Endothelial cell of umbilical vein (primary cell): ENCODE measurements at regions not wholly inside any gene's neighbourhood (a gene's known extent, or its start where the extent isn't known, plus 50 kb on each side); places are given as distances from the start of the nearest gene placed in this dataset.
"Not testable (repeated sequence)": the region's sequence is repeated elsewhere in the genome, so short reads cannot be mapped to it uniquely, and the experiment has no call there.

Source experiments
- BruUV-seq: library from RNA; stranded (reverse); fragments of 400-500 nt; replicated peaks from 2 replicates; lab custom pipeline; 2021; lab: Mats Ljungman, UMichigan
- CTCF ChIA-PET: fragments of 300-600, 350-600 bp; sonication (Branson Sonifier 250); formaldehyde crosslinking; loops from one replicate; lab custom pipeline; 2021; ENCODE audit warnings: antibody characterized with exemption, inconsistent platforms; lab: Charles Lee
- POLR2A ChIA-PET: fragments of 300-600, 350-600 bp; sonication (Branson Sonifier 250); formaldehyde crosslinking; loops from one replicate; lab custom pipeline; 2021; ENCODE audit warnings: antibody characterized with exemption, inconsistent platforms; lab: Charles Lee
- DNase-seq: peaks from one replicate; pipeline ENCODE4 v3.0.0-alpha.2; 2011; ENCODE audit warnings: low read depth, low spot score
- FAIRE-seq: peaks from 2 replicates; lab custom pipeline; 2011; peaks lifted over from hg19 to GRCh38; lab: Jason Lieb, UNC
- H2AFZ ChIP-seq: 2 replicates; pipeline ENCODE4 v1.6.0; 2012; ENCODE audit warnings: low read depth, low read length, control low read depth, inconsistent platforms
- H3K27ac ChIP-seq: 2 replicates; pipeline ENCODE4 v1.5.1; 2011; ENCODE audit warnings: low read depth, mild to moderate bottlenecking, control low read depth, low read length, moderate library complexity; ENCODE audit not compliant: insufficient read depth
- H3K27me3 ChIP-seq, 2 experiments: 2 replicates each; pipeline versions ENCODE4 v1.6.0 to v1.6.1; 2011; ENCODE audit warnings: low read length in 2 of 2, mixed read lengths in 1 of 2; ENCODE audit not compliant: control insufficient read depth in 2 of 2, insufficient read depth in 2 of 2
- H3K36me3 ChIP-seq, 2 experiments: 2 replicates in 1 of 2; 3 replicates in 1 of 2; pipeline ENCODE4 v1.5.1; 2011; ENCODE audit warnings: low read length in 2 of 2, mild to moderate bottlenecking in 1 of 2, moderate library complexity in 1 of 2; ENCODE audit not compliant: control insufficient read depth in 2 of 2, insufficient read depth in 2 of 2; ENCODE audit errors: extremely low read depth in 1 of 2
- H3K4me1 ChIP-seq: 3 replicates; pipeline ENCODE4 v1.5.1; 2011; ENCODE audit warnings: mild to moderate bottlenecking, low read length; ENCODE audit not compliant: control insufficient read depth, insufficient read depth; ENCODE audit errors: extremely low read depth
- H3K4me2 ChIP-seq: 2 replicates; pipeline ENCODE4 v1.6.1; 2011; ENCODE audit warnings: low read length, control low read depth, mixed read lengths; ENCODE audit not compliant: insufficient read depth
- H3K4me3 ChIP-seq, 3 experiments: fragments of 200-600 bp in 1 of 3; sonication (generic), shearing (Covaris generic) in 1 of 3; replicated peaks in 1 of 3; 2 replicates each; pipeline ENCODE4 v1.5.1; 2011 to 2016; ENCODE audit warnings: control low read depth in 3 of 3, low read length in 3 of 3, mild to moderate bottlenecking in 2 of 3, inconsistent platforms in 1 of 3, low read depth in 1 of 3, moderate library complexity in 1 of 3; ENCODE audit not compliant: insufficient read depth in 1 of 3
- H3K79me2 ChIP-seq: 2 replicates; pipeline ENCODE4 v1.6.0; 2012; ENCODE audit warnings: low read length, inconsistent platforms; ENCODE audit not compliant: control insufficient read depth, insufficient read depth
- H3K9ac ChIP-seq: replicated peaks from 2 replicates; pipeline ENCODE3; 2011; ENCODE audit warnings: low read length, control low read depth; ENCODE audit not compliant: insufficient read depth; ENCODE audit errors: extremely low read depth
- H3K9me1 ChIP-seq: replicated peaks from 3 replicates; pipeline ENCODE4 v1.6.0; 2011; ENCODE audit warnings: mild to moderate bottlenecking, low read length; ENCODE audit not compliant: control insufficient read depth, insufficient read depth; ENCODE audit errors: extremely low read depth
- H3K9me3 ChIP-seq: replicated peaks from 2 replicates; pipeline ENCODE4 v1.5.1; 2012; ENCODE audit warnings: low read length, inconsistent platforms; ENCODE audit not compliant: control insufficient read depth, insufficient read depth
- H4K20me1 ChIP-seq: replicated peaks from 2 replicates; pipeline ENCODE3; 2011; ENCODE audit warnings: mild to moderate bottlenecking, low read length; ENCODE audit not compliant: control insufficient read depth, insufficient read depth; ENCODE audit errors: extremely low read depth
- CTCF ChIP-seq, 2 donors: IDR thresholded peaks; 1 replicate in 1 of 2; 2 replicates in 1 of 2; pipeline ENCODE4 v1.5.1; 2011; ENCODE audit warnings: low read length in 2 of 2, mild to moderate bottlenecking in 2 of 2, moderate library complexity in 2 of 2, control low read depth in 1 of 2, inconsistent platforms in 1 of 2, low read depth in 1 of 2; ENCODE audit not compliant: insufficient read depth in 1 of 2; ENCODE audit errors: extremely low read depth in 1 of 2
- EZH2 ChIP-seq: IDR thresholded peaks from 2 replicates; pipeline ENCODE4 v1.6.1; 2012; ENCODE audit warnings: borderline replicate concordance, low read depth, mild to moderate bottlenecking, moderate library complexity, low read length, inconsistent platforms; ENCODE audit not compliant: severe bottlenecking
- FOS ChIP-seq: IDR thresholded peaks from 2 replicates; pipeline ENCODE4 v1.6.1; 2011; ENCODE audit warnings: mild to moderate bottlenecking, low read length, moderate library complexity, borderline replicate concordance; ENCODE audit not compliant: insufficient read depth
- GATA2 ChIP-seq: IDR thresholded peaks from 2 replicates; pipeline ENCODE4 v1.7.0; 2011; ENCODE audit warnings: low read depth, mild to moderate bottlenecking, moderate library complexity, mixed read lengths, low read length; ENCODE audit not compliant: insufficient read length, insufficient read depth
- JUN ChIP-seq: IDR thresholded peaks from 2 replicates; pipeline ENCODE4 v1.6.1; 2011; ENCODE audit warnings: borderline replicate concordance, low read depth; ENCODE audit not compliant: insufficient read length, insufficient read depth
- MAX ChIP-seq: IDR thresholded peaks from 2 replicates; pipeline ENCODE4 v1.6.1; 2011; ENCODE audit not compliant: insufficient read depth, insufficient read length
- MYC ChIP-seq: IDR thresholded peaks from one replicate; pipeline ENCODE4 v1.6.1; 2011; ENCODE audit warnings: mild to moderate bottlenecking, low read depth, low read length
- POLR2A ChIP-seq: IDR thresholded peaks from 2 replicates; pipeline ENCODE4 v1.6.1; 2012; ENCODE audit warnings: low read depth, mild to moderate bottlenecking, control low read depth, low read length
- POLR2AphosphoS5 ChIP-seq: IDR thresholded peaks from 2 replicates; pipeline ENCODE4 v1.6.1; 2012; ENCODE audit warnings: low read depth, mild to moderate bottlenecking, control low read depth, low read length, moderate library complexity; ENCODE audit not compliant: insufficient read depth
- dilution Hi-C: fragments of 300-500 bp; cut with MboI; formaldehyde crosslinking; loops from one replicate; pipeline ENCODE4 v1.15.0; 2019; ENCODE audit warnings: low sequenced_read_pairs; ENCODE audit not compliant: extremely low pct_ligation_motif_present
- intact Hi-C: fragments of 100-400 bp; cut with micrococcal nuclease; formaldehyde crosslinking; loops from one replicate; pipeline ENCODE4 v1.10.0; 2022

- H3K36me3 ChIP-seq: no peaks in the 10 kb centered on the region
- dilution Hi-C loops (no loop called here), intact Hi-C loops (no loop called here)
- FAIRE-seq (no peak), DNase-seq (peak; percentile 48)
- no peaks in the 10 kb centered on the region for H4K20me1 ChIP-seq
- H3K27ac ChIP-seq: no peak overlapping the region
- TF ChIP-seq POLR2AphosphoS5 (no peak), POLR2A (no peak), JUN (no peak), FOS (no peak), GATA2 (no peak), CTCF (IDR thresholded peaks at IDR 0.05; ENCODE audit: extremely low read depth in 1 of 2, insufficient read depth in 1 of 2, low read depth in 1 of 2, low read length in 2 of 2) (no peak), EZH2 (no peak), MYC (no peak), MAX (no peak)
- no peaks in the 10 kb centered on the region for H3K79me2 ChIP-seq
- POLR2A ChIA-PET: no interaction called here
- H3K4me3 ChIP-seq: no peak overlapping the region
- no peak overlapping the region for H3K9ac ChIP-seq
- no peaks in the 10 kb centered on the region for H3K9me3 ChIP-seq
- H3K27me3 ChIP-seq: no peaks in the 10 kb centered on the region
- H2AFZ ChIP-seq: no peak overlapping the region
- no TSS peak for BruUV-seq
- no peak overlapping the region for H3K4me2 ChIP-seq
- no peaks in the 10 kb centered on the region for H3K4me1 ChIP-seq
- no peaks in the 10 kb centered on the region for H3K9me1 ChIP-seq
- CTCF ChIA-PET: no interaction called here
Measured at GRCh38 chrX:40897718-40898270, 162.5 kb upstream of the MED14 start.

- H3K27me3 ChIP-seq, H3K9me3 ChIP-seq, H3K79me2 ChIP-seq, H3K27ac ChIP-seq, H3K4me1 ChIP-seq, H3K4me2 ChIP-seq, H3K9me1 ChIP-seq, H3K9ac ChIP-seq, H3K4me3 ChIP-seq, H4K20me1 ChIP-seq, FAIRE-seq, CTCF ChIA-PET, DNase-seq, BruUV-seq, intact Hi-C loops, H2AFZ ChIP-seq, H3K36me3 ChIP-seq, POLR2A ChIA-PET, dilution Hi-C loops: not testable (repeated sequence)
Measured at GRCh38 chrX:40904739-40905138, 169.4 kb upstream of the MED14 start.
